Keratinocyte (primary cell): ENCODE measurements at regions not wholly inside any gene's neighbourhood (a gene's known extent, or its start where the extent isn't known, plus 50 kb on each side); places are given as distances from the start of the nearest gene placed in this dataset.
"Not testable (repeated sequence)": the region's sequence is repeated elsewhere in the genome, so short reads cannot be mapped to it uniquely, and the experiment has no call there.

Experiments used
- DNase-seq: peaks from one replicate; pipeline ENCODE4 v3.0.0-alpha.2; 2011; ENCODE audit warnings: low read depth, missing footprints, low spot score
- FAIRE-seq: peaks from 2 replicates; lab custom pipeline; 2011; peaks lifted over from hg19 to GRCh38; lab: Jason Lieb, UNC
- H2AFZ ChIP-seq: 2 replicates; pipeline ENCODE4 v1.6.0; 2012; ENCODE audit warnings: low read length, control low read depth, inconsistent platforms; ENCODE audit not compliant: control insufficient read depth
- H3K27ac ChIP-seq: 2 replicates; pipeline ENCODE4 v1.5.1; 2011; ENCODE audit warnings: low read length; ENCODE audit not compliant: control insufficient read depth, insufficient read depth
- H3K27me3 ChIP-seq: 3 replicates; pipeline ENCODE4 v1.6.0; 2011; ENCODE audit warnings: low read length; ENCODE audit not compliant: control insufficient read depth, insufficient read depth; ENCODE audit errors: extremely low read depth
- H3K36me3 ChIP-seq, 2 experiments: 2 replicates in 1 of 2; 3 replicates in 1 of 2; pipeline ENCODE4 v1.5.1; 2011; ENCODE audit warnings: low read length in 2 of 2, mild to moderate bottlenecking in 1 of 2; ENCODE audit not compliant: control insufficient read depth in 2 of 2, insufficient read depth in 2 of 2; ENCODE audit errors: extremely low read depth in 1 of 2
- H3K4me1 ChIP-seq: 3 replicates; pipeline ENCODE4 v1.5.1; 2011; ENCODE audit warnings: low read length; ENCODE audit not compliant: control insufficient read depth, insufficient read depth; ENCODE audit errors: extremely low read depth
- H3K4me2 ChIP-seq: 3 replicates; pipeline ENCODE4 v1.6.0; 2011; ENCODE audit warnings: low read depth, low read length; ENCODE audit not compliant: control insufficient read depth, insufficient read depth; ENCODE audit errors: extremely low read depth
- H3K4me3 ChIP-seq, 3 experiments: fragments of 200-600 bp in 1 of 3; sonication (generic) in 1 of 3; 2 replicates in 2 of 3; 3 replicates in 1 of 3; pipeline ENCODE4 v1.5.1; 2011 to 2016; ENCODE audit warnings: low read length in 3 of 3, mild to moderate bottlenecking in 3 of 3, control low read depth in 2 of 3, inconsistent platforms in 1 of 3, low read depth in 1 of 3, mixed read lengths in 1 of 3, mixed run types in 1 of 3, moderate library complexity in 1 of 3; ENCODE audit not compliant: control insufficient read depth in 2 of 3, insufficient read depth in 2 of 3; ENCODE audit errors: extremely low read depth in 1 of 3
- H3K79me2 ChIP-seq: 2 replicates; pipeline ENCODE4 v1.6.0; 2012; ENCODE audit warnings: low read length; ENCODE audit not compliant: control insufficient read depth, insufficient read depth
- H3K9ac ChIP-seq: 3 replicates; pipeline ENCODE4 v1.6.0; 2011; ENCODE audit warnings: low read length; ENCODE audit not compliant: control insufficient read depth, insufficient read depth; ENCODE audit errors: extremely low read depth
- H3K9me1 ChIP-seq: 3 replicates; pipeline ENCODE4 v1.6.0; 2011; ENCODE audit warnings: low read length; ENCODE audit not compliant: control insufficient read depth, insufficient read depth; ENCODE audit errors: extremely low read depth
- H3K9me3 ChIP-seq: 2 replicates; pipeline ENCODE4 v1.5.1; 2012; ENCODE audit warnings: low read depth, low read length; ENCODE audit not compliant: control insufficient read depth
- H4K20me1 ChIP-seq: 3 replicates; pipeline ENCODE4 v1.6.0; 2011; ENCODE audit warnings: low read length; ENCODE audit not compliant: control insufficient read depth, insufficient read depth; ENCODE audit errors: extremely low read depth
- EZH2 ChIP-seq: IDR thresholded peaks from one replicate; pipeline ENCODE4 v1.6.1; 2012; ENCODE audit warnings: inconsistent platforms, mild to moderate bottlenecking, low read length, moderate library complexity
- dilution Hi-C: fragments of 300-500 bp; cut with MboI; formaldehyde crosslinking; loops from one replicate; pipeline ENCODE4 v1.7.0; 2020; ENCODE audit warnings: low sequenced_read_pairs; ENCODE audit not compliant: extremely low pct_ligation_motif_present
- TF ChIP-seq, protein P1 (sequence below), 3 experiments: IDR thresholded peaks in 1 of 3; conservative IDR thresholded peaks in 1 of 3; optimal IDR thresholded peaks in 1 of 3; 2 replicates in 2 of 3; 3 replicates in 1 of 3; pipeline versions ENCODE3 to v1.5.1; 2011; ENCODE audit warnings: low read length in 3 of 3, mild to moderate bottlenecking in 3 of 3, moderate library complexity in 2 of 3, control low read depth in 1 of 3, inconsistent platforms in 1 of 3; ENCODE audit not compliant: insufficient read depth in 2 of 3; ENCODE audit errors: extremely low read depth in 1 of 3

- Histone ChIP-seq H2AFZ (no peak overlapping the region), H3K9ac (no peak overlapping the region), H3K79me2 (no peaks in the 10 kb centered on the region), H3K4me3 (no peak overlapping the region), H3K9me1 (no peaks in the 10 kb centered on the region), H3K36me3 (no peaks in the 10 kb centered on the region), H3K4me2 (no peak overlapping the region), H3K4me1 (no peaks in the 10 kb centered on the region), H3K9me3 (no peaks in the 10 kb centered on the region), H4K20me1 (no peaks in the 10 kb centered on the region), H3K27me3 (no peaks in the 10 kb centered on the region), H3K27ac (no peak overlapping the region)
- DNase-seq: no peak
- dilution Hi-C loops: no loop called here
- no peak for FAIRE-seq
- TF ChIP-seq, protein P1, sequence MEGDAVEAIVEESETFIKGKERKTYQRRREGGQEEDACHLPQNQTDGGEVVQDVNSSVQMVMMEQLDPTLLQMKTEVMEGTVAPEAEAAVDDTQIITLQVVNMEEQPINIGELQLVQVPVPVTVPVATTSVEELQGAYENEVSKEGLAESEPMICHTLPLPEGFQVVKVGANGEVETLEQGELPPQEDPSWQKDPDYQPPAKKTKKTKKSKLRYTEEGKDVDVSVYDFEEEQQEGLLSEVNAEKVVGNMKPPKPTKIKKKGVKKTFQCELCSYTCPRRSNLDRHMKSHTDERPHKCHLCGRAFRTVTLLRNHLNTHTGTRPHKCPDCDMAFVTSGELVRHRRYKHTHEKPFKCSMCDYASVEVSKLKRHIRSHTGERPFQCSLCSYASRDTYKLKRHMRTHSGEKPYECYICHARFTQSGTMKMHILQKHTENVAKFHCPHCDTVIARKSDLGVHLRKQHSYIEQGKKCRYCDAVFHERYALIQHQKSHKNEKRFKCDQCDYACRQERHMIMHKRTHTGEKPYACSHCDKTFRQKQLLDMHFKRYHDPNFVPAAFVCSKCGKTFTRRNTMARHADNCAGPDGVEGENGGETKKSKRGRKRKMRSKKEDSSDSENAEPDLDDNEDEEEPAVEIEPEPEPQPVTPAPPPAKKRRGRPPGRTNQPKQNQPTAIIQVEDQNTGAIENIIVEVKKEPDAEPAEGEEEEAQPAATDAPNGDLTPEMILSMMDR (optimal IDR thresholded peaks at IDR 0.05 in 1 of 3, IDR thresholded peaks at IDR 0.05 in 1 of 3, conservative IDR thresholded peaks at IDR 0.05 in 1 of 3; ENCODE audit: extremely low read depth in 1 of 3, insufficient read depth in 2 of 3, low read length in 3 of 3): no peak
- no peak for TF ChIP-seq EZH2
Observed at GRCh38 chrX:131874300-131874699, 148.8 kb upstream of the STK26 start.

DNA sequence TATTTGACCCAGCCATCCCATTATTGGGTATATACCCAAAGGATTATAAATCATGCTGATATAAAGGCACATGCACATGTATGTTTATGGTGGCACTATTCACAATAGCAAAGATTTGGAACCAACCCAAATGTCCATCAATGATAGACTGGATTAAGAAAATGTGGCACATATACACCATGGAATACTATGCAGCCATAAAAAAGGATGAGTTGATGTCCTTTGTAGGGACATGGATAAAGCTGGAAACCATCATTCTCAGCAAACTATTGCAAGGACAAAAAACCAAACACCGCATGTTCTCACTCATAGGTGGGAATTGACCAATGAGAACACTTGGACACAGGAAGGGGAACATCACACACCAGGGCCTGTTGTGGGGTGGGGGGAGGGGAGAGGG is 147.3 kb upstream of the STK26 start:
- DNase-seq, H3K27me3 ChIP-seq, H3K4me1 ChIP-seq, H3K4me2 ChIP-seq, FAIRE-seq, H3K9me3 ChIP-seq, H3K9me1 ChIP-seq, H3K79me2 ChIP-seq, H3K27ac ChIP-seq, H4K20me1 ChIP-seq, H3K36me3 ChIP-seq, H3K4me3 ChIP-seq, H3K9ac ChIP-seq, dilution Hi-C loops, H2AFZ ChIP-seq: not testable (repeated sequence)

GRCh38 chrX:131881194-131881593 is 141.9 kb upstream of the STK26 start:
- Histone ChIP-seq H3K4me1 (no peaks in the 10 kb centered on the region), H3K9me3 (no peaks in the 10 kb centered on the region), H3K9ac (no peak overlapping the region), H3K4me2 (no peak overlapping the region), H2AFZ (no peak overlapping the region), H3K4me3 (no peak overlapping the region), H3K27ac (no peak overlapping the region), H3K9me1 (no peaks in the 10 kb centered on the region), H3K79me2 (no peaks in the 10 kb centered on the region), H3K36me3 (no peaks in the 10 kb centered on the region), H3K27me3 (no peaks in the 10 kb centered on the region), H4K20me1 (no peaks in the 10 kb centered on the region)
- dilution Hi-C loops: no loop called here
- no peak for TF ChIP-seq EZH2
- TF ChIP-seq, protein P1 (optimal IDR thresholded peaks at IDR 0.05 in 1 of 3, IDR thresholded peaks at IDR 0.05 in 1 of 3, conservative IDR thresholded peaks at IDR 0.05 in 1 of 3; ENCODE audit: extremely low read depth in 1 of 3, insufficient read depth in 2 of 3, low read length in 3 of 3): no peak
- no peak for FAIRE-seq
- DNase-seq: no peak

DNA sequence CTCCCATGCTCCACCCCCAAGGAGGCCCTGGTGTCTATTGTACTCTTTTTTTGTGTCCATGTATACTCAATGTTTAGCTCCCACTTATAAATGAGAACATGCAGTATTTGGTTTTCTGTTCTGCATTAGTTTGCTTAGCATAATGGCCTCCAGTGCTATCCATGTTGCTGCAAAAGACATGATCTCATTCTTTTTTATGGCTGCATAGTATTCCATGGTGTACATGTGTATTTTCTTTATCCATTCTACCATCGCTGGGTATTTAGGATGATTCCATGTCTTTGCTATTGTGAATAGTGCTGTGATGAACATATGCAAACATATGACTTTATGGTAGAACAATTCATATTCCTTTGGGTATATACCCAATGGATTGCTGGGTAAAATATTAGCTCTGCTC is 138.1 kb upstream of the STK26 start:
- DNase-seq, H3K4me2 ChIP-seq, H3K9me3 ChIP-seq, H3K4me3 ChIP-seq, H3K9ac ChIP-seq, FAIRE-seq, H3K36me3 ChIP-seq, H3K79me2 ChIP-seq, H3K27me3 ChIP-seq, H2AFZ ChIP-seq, H3K4me1 ChIP-seq, H3K9me1 ChIP-seq, H3K27ac ChIP-seq, dilution Hi-C loops, H4K20me1 ChIP-seq: not testable (repeated sequence)
